ENCODE measurements at regions not wholly inside any gene's neighbourhood (a gene's known extent, or its start where the extent isn't known, plus 50 kb on each side); places are given as distances from the start of the nearest gene placed in this dataset.

DNA sequence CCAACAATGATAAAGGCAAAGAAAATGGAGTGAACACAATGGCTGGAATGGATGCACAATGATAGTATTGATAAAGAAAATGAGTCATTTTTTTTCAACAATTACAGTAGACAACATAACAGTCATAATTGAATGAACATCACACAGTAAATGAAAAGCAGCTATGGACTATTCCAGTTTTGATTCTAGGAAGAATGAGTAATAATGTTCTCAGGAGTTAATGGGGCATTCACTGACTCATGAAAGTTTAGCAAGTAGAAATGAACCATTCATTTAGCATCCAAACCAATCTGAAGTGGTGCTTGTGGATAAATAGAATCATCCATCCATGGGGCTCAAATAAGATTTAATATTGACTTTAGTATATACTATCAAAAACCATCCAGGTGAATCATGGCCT, 1029.5 kb upstream of the GJE1 start:
- peak; percentile 59 for DNase-seq (ENCODE audit: low read depth)
- in situ Hi-C loops (cut with HindIII; ENCODE audit: low sequenced_read_pairs) = no loop called here
- no peak overlapping the region for H3K4me3 ChIP-seq (ENCODE audit: low read depth, low read length)
- TF ChIP-seq, protein P1, sequence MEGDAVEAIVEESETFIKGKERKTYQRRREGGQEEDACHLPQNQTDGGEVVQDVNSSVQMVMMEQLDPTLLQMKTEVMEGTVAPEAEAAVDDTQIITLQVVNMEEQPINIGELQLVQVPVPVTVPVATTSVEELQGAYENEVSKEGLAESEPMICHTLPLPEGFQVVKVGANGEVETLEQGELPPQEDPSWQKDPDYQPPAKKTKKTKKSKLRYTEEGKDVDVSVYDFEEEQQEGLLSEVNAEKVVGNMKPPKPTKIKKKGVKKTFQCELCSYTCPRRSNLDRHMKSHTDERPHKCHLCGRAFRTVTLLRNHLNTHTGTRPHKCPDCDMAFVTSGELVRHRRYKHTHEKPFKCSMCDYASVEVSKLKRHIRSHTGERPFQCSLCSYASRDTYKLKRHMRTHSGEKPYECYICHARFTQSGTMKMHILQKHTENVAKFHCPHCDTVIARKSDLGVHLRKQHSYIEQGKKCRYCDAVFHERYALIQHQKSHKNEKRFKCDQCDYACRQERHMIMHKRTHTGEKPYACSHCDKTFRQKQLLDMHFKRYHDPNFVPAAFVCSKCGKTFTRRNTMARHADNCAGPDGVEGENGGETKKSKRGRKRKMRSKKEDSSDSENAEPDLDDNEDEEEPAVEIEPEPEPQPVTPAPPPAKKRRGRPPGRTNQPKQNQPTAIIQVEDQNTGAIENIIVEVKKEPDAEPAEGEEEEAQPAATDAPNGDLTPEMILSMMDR (IDR thresholded peaks at IDR 0.05; ENCODE audit: low read depth, low read length, missing control alignments) = no peak

DNA sequence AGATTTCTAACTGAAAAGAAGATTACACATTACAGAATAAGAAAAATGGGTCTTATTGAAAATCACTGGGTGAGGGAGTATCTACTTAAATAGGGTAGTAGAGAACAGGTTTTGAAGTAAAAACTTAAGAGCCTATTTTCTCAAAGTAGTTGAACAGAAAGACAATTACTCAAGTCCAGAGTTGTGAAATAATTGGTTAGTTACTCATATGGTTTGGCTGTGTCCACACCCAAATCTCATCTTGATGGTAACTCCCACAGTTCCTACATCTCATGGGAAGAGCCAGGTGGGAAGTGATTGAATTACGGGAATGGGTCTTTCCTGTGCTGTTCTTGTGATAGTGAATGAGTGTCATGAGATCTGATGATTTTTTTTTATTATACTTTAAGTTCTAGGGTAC, 1035.3 kb upstream of the GJE1 start:
- in situ Hi-C loops (cut with HindIII; ENCODE audit: low sequenced_read_pairs) = no loop called here
- TF ChIP-seq, protein P1 (IDR thresholded peaks at IDR 0.05; ENCODE audit: low read depth, low read length, missing control alignments) = no peak
- no peak for DNase-seq (ENCODE audit: low read depth)
- H3K4me3 ChIP-seq (ENCODE audit: low read depth, low read length) = no peak overlapping the region

DNA sequence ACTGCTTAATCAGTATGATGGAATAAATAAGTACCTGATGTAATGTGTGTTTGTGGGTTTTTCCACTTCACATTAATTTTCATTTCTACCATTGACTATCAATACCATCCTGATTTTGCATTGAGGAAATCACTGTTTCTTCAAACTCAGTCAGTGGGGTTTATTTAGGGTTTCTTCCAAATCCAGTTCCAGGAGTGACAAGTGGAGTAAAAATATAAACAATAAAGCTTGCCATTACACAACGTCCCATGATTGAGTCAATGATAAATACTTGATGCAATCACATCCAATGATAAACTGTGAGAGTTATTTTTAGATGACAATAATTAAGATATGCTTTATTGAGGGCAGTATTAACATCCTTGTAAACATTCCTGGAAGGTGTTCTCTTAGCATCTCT, 1037.4 kb upstream of the GJE1 start:
- in situ Hi-C loops (cut with HindIII; ENCODE audit: low sequenced_read_pairs) = no loop called here

DNA sequence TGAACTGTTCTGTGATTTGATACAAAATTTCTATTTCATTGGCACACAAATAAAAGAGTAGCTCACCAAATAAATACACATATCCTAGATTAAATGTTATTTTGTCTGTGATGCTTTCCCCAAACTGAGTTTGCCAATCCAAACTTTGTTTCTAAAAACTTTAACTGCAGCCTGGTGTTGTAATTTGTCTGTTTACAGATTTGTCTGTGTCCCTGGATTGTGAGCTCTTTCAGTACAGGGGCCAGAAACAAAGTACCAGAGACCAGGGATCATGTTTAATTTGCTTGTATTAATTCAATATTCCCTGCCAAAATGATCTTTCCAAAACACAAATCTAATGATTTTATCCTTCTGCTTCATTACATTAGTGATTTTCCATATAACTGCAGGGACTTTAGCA, 1044.6 kb upstream of the GJE1 start:
- no peak overlapping the region for H3K4me3 ChIP-seq (ENCODE audit: low read depth, low read length)
- TF ChIP-seq, protein P1 (IDR thresholded peaks at IDR 0.05; ENCODE audit: low read depth, low read length, missing control alignments) = no peak
- no peak for DNase-seq (ENCODE audit: low read depth)
- in situ Hi-C loops (cut with HindIII; ENCODE audit: low sequenced_read_pairs) = no loop called here

More for the DNA sequence above, 1037.4 kb upstream of the GJE1 start:
- TF ChIP-seq, protein P1 (IDR thresholded peaks at IDR 0.05; ENCODE audit: low read depth, low read length, missing control alignments) = no peak
- DNase-seq (ENCODE audit: low read depth) = no peak
- no peak overlapping the region for H3K4me3 ChIP-seq (ENCODE audit: low read depth, low read length)

DNA sequence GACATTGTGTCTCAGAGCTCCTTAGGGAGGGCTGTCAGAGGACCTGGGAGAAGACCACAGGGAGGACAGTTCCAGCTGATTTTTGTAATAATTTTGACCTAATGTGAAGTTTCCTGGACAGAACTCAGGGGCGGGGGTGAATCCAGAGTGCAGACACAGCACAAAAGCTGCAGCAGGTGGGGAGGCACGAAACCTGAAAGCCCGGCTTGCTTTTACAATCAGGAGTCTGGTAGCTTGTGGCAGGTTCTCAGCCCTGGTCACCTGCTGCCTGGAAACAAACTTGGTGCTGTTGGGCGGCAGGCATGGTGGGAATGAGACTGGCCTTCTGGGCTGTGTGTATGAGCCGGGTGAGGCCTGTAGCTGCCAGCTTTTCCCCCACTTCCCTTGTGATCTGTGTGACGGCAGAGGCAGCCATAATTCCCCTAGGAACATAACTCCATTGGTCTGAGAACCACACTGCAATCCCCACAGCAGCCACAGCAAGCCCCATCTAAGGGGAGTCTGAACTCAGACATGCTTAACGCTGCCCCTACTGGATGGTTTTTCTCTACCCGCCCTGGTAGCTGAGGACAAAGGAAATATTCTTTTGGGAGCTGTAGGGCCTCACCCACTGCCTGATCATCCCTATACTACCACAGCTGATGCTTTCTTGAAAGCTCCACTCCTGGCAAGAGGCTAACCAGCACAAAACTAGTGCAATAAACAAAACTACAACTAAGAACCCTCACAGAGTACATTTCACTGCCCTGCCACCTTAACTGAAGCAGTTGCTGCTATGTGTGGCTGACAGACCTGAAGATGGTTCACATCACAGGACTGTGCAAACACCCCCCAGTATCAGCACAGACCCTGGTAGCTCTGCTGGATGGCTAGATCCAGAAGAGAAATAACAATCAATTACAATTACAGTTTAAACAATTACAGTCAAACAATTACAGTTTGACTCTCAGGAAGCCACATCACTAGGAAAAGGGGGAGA, 1055.1 kb upstream of the GJE1 start:
- TF ChIP-seq, protein P1 (IDR thresholded peaks at IDR 0.05; ENCODE audit: low read depth, low read length, missing control alignments) = peak; percentile 20
- in situ Hi-C loops (cut with HindIII; ENCODE audit: low sequenced_read_pairs) = no loop called here
- DNase-seq (ENCODE audit: low read depth) = no peak
- no peak overlapping the region for H3K4me3 ChIP-seq (ENCODE audit: low read depth, low read length)

DNA sequence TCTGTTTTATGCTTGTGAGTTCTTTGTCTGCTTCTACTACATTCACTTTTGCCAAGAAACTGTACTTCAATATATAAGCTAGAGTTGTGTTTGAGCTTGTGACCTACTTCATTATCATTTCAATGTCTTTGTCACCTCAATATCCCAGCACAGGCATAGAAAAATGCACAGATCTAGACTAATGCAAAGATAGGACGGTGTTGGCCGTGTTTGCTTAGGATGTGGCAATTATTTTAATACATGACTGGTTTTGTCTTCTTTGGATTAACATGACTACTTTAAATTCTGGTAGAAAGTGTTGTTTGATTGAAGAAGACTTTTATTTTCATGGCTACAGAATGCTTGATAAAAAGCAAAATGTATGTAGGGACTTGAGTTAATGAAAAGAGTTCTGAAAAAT, 1075.0 kb upstream of the GJE1 start:
- DNase-seq (ENCODE audit: low read depth) = no peak
- H3K4me3 ChIP-seq (ENCODE audit: low read depth, low read length) = no peak overlapping the region
- in situ Hi-C loops (cut with HindIII; ENCODE audit: low sequenced_read_pairs) = loop anchor here (10.0 kb wide), 1 partner anchor 103 kb away; no protein-coding TSS in a partner anchor
- TF ChIP-seq, protein P1 (IDR thresholded peaks at IDR 0.05; ENCODE audit: low read depth, low read length, missing control alignments) = no peak
